ENCODE measurements at regions not wholly inside any gene's neighbourhood (a gene's known extent, or its start where the extent isn't known, plus 50 kb on each side); places are given as distances from the start of the nearest gene placed in this dataset.

DNA sequence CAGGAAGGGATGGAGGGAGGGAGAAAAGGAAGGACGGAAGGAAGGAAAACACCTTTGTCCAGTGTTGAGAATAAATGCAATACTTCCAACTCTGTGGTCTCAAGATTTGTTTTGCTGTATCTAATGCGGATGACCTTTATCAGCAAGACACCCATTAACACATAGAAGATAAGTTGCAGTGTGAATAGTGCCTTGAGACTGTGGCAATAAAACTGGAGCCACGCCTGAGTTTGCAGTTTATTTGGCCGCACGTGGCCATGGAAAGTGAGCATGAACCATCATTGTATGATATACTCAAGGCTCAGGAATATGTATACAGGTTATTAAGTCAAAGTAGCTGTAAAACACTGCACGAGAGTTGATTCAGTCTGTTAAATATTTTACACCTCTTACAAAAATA lies 113.6 kb upstream of the EEA1 start:
- no peak for DNase-seq (ENCODE audit: low read depth in 3 of 3, low spot score in 1 of 3)

DNA sequence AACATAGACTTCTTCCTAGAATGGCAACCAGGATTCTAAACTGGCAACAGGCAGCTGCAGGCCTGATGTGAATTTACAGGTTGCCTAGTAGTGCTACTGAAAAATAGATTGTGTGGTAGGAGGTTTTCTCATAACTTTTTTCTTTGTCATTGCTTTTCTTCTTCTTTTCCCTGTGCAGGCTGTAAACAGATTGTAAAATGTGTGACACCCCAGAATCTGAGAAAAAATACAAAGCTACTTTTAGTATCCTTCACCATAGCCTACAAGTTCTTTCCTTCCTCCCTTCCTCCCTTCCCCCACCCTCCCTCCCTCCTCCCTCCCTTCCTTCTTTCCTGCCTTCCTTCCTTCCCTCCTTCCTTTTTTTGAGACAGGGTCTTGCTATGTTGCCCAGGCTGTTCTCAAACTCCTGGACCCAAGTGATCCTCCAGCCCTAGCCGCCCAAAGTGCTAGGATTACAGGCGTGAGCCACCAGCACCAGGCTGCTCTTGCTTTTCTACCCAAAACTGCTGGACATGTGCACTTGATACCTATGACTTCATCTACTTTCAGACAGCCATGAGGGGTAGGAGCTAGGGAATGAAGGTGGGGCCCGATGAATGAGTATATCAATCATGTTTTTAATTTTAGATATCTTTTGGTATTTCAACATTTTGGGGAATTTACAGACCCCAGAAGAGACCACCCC lies 114.2 kb upstream of the EEA1 start:
- DNase-seq (ENCODE audit: low read depth in 3 of 3, low spot score in 1 of 3), result no peak

DNA sequence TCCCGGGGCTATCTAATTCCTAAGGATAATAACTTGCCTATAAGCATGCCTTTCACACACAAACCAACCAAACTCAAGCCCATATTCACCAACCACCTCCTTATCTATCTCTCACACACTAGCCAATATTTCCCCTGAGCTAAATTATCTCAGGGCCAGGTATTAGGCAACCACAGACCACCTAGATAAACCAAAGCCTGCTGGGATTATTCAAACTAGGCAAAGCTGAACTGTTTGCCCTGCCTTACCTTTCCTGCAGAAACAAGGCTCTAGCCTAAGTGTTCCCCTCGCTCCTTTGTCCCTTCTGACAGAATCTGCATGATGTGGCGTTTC lies 114.7 kb upstream of the EEA1 start:
- DNase-seq (ENCODE audit: low read depth in 3 of 3, low spot score in 1 of 3), result no peak

DNA sequence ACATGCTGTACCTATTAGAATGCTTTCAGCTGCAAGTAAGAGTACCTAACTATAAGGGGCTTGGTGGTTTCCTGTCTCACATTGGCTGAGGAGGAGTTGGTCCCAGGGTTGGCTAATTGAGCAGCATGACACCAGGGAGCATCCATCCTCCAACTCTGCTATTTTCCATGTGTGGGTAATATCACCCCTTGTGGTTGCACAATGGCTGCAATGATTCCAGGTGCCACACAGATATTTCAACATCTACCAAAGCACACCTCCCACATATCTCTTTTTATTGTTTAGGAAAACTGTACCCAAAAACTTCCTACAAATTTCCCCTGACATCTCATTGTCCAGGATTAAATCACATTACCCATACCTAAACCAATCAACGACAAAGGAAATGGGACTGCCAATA lies 118.0 kb upstream of the EEA1 start:
- DNase-seq (ENCODE audit: low read depth in 3 of 3, low spot score in 1 of 3), result no peak

DNA sequence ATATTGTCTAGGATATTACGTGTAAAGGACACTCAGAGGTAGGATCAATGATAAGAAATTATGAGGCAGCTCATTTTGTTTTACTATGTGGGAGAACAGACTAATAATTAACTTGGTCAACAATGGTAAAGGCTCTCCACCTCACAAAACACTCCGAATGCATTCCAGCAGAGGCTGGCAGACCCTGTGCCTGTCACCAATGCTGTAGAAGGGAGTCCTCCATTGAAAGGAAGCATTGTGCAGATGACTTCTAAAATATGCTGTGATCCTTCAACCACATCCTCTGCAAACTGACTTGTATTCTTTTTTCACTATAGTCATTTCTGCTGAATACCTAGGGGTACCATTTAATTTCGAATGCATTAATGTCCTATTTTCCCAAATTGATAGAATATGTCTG lies 119.6 kb upstream of the EEA1 start:
- no peak for DNase-seq (ENCODE audit: low read depth in 3 of 3, low spot score in 1 of 3)

DNA sequence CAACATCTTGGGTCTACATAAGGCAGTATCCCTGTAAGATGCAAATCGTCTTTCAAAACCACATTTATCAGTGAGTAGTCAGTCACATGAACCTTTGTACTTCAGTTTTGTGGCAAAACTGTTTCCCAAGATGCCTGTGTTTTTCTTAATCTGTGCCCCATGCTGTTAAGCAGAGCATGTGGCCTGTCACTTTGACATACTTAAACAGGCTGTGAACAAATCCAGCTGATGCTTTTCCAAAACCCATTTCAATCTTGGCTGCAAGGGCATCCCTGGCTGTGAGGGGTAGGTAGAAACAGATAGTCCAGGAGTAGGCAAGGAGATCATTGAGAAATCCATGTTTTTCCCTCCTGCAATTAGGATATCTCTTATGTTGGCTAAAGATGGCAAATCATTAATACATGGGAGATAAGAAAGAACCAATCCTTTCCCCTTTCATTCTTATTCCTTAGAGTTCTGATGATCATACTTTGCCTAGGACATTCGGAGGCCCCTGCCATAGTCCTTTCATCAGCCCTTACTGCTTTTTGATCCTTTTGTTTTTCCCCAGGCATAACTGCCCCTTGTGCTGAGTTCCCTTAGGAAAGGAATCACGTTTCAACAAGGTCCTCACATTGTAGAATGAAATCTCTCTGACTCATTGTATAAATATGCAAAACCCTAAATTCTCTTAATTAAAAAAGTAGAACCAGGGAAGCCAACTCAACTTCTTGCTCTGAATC lies 121.1 kb upstream of the EEA1 start:
- no peak for DNase-seq (ENCODE audit: low read depth in 3 of 3, low spot score in 1 of 3)

DNA sequence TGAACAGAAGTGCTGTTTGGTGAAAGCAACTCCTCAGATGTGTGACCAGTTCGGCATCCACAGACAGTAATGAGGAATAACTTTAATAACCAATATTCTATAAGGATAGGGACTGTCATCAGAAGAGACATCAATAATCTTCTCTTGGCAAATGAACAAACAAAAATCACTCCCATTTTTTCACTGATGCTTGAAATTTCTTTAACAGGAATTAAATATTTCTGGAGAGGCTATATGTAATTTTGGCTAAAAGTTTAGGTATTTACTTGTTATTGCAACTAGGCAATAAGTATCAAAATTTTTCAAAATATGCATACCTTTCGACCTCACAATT lies 121.6 kb upstream of the EEA1 start:
- no peak for DNase-seq (ENCODE audit: low read depth in 3 of 3, low spot score in 1 of 3)

DNA sequence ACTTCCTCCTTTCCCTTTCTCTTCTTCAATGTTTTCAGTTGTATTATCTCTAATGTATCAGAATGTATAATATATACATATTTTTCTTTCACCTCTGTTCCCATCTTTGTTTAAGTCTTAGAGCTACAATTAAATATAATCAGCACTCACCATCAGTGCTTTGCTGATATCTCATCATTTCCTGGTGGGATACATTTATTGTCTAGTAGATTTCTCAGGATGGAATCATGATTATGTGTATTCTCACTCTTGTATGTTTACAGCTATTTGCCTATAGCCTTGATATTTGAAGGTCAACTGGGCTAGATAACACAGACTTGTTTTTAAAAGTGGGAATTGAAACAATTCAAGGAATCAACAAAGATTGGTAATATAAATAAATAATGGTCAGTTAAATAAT lies 124.9 kb upstream of the EEA1 start:
- DNase-seq (ENCODE audit: low read depth in 3 of 3, low spot score in 1 of 3), result no peak

DNA sequence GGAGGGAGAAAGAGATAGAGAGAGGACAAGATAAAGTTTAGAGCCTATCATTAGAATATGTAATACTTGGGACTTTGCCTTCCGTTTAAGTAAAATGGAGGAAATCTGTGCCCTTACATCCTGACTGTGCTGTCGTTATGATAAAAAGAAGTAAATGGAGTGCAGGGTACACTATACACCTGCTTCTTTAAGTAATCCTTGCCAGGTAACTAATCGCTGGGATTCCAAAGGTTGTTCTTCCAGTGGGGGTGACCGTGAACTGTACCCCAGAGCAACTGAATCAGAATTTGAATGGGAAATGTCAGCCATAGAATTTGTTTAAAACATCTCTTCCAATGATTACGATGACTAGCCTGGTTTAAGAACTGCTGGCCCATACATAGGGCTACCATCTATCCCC lies 126.1 kb upstream of the EEA1 start:
- DNase-seq (ENCODE audit: low read depth in 3 of 3, low spot score in 1 of 3), result no peak

DNA sequence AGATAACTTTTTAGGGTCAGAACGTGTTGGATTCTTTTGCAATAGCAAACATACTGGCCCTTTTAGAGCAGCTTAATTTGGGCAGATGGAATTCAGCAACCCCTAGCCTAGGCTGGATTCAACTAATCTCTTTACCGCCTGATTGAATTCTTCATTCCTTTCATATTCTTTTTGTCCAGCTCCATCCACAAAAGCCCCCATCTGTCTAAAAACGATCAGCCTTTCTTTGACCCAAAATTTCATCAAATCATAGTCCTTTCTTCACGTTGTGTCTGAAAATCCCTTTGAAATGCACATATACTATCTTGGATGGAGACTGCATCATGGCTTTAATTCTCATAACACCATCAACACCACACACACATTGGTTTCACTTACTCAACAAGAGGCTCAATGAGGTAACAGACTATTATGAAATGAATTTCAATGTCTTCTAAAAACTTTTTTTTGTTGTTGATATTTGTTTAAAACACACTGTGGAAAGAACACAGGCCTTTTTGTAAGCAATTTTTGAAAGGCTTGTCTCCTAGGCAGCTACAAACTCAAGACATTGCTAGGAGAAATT lies 128.0 kb upstream of the EEA1 start:
- DNase-seq (ENCODE audit: low read depth in 3 of 3, low spot score in 1 of 3), result no peak

DNA sequence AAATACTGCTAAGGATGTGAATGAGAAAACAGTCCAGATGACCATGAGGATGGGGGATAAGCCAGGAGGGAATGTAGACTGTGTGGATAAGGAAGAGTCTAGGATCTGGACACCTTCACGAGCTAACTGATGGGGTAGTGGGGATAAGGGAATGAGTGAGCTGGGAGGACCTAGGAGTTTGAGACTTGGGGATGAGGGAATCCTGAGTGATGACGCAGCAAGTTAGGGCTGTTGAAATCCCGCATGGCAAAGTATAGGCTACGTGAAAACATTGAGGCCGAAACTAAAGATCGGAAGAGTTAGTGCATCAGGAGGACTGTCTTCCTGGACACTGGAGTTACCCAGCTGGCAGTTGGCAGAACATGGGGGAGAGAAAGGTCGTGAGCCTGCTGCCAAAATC lies 129.2 kb upstream of the EEA1 start:
- no peak for DNase-seq (ENCODE audit: low read depth in 3 of 3, low spot score in 1 of 3)

DNA sequence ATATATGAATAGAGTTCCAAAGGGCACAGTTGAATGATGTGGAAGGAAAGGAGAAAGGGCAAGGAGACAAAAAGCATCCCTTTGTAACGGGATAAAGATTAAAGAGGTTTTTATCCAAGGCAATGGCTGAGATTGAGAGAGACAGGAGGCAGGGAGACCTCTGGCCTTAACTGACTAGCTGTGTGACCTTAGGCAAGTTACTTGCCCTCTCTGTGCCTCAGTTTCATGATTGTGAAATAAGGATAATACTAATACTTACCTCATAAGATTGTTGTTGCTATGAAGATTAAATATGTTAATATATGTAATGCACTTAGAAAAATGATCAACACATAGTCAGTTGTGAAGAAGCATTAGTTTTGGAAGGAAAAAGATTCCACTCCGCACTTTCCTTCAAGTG lies 130.2 kb upstream of the EEA1 start:
- DNase-seq (ENCODE audit: low read depth in 3 of 3, low spot score in 1 of 3), result no peak

DNA sequence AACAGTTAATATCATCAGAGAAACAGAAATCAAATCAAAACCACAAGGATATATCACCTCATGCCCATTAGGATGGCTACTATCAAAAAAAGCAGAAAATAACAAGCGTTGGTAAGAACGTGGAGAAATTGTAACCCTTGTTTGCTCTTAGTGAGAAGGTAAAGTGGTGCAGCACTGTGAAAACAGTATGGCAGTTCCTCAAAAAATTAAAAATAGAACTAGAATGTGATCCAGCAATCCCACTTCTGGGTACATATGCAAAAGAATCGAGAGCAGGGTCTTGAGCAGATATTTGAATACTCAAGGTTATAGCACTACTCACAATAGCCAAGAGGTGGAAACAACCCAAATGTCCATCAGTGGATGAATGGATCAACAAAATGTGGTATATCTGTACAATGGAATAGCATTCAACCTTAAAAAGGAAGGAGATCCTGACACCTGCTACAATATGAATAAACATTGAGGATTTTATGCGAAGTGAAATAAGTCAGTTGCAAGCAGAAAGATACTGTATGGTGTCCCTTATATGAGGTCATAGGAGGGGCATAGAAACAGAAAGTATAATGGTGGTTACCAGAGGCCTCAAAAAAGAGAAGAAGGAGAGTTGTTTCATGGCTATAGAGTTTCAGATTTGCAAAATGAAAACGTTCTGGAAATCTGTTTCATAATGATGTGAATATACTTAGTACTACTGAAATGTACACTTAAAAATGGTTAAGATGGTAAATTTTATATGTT lies 131.0 kb upstream of the EEA1 start:
- no peak for DNase-seq (ENCODE audit: low read depth in 3 of 3, low spot score in 1 of 3)

DNA sequence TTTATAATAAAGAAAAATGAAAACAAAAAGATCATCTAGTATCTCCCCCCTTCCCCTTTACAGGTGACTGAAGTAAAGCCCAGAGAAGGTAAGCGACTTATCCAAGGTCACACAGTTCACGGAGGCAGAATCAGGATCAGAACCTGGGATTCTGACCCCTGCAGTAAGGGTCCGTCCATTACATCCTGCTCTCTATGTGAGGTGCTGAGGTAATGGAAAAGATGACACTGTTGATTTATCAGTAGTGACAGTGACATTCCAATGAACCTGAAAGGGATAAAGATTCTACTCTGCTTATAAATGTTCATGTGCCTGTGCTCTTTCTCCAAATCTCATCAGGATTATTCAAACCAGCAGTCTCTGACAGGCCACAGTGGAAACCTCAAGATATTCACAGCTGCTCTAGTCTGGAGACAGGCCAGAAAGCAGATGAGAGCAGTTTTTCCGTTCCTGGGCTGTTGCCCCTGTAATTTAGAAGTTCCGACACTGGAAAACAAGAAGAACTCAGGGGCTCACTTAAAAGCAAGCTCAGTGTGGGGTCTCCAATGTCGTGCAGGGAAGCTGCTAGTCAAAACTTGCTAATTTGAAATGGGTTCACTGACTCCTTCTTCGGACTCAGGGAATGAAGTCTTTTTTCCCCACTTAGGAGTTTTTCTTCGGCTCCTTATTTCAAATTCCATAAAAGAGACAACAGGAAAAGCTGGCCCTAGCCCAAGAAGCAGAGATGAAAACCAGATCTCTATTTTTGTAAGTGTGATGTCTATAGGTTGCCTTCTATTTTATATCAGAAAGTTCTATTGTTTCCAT lies 131.8 kb upstream of the EEA1 start:
- DNase-seq (ENCODE audit: low read depth in 3 of 3, low spot score in 1 of 3), result no peak

DNA sequence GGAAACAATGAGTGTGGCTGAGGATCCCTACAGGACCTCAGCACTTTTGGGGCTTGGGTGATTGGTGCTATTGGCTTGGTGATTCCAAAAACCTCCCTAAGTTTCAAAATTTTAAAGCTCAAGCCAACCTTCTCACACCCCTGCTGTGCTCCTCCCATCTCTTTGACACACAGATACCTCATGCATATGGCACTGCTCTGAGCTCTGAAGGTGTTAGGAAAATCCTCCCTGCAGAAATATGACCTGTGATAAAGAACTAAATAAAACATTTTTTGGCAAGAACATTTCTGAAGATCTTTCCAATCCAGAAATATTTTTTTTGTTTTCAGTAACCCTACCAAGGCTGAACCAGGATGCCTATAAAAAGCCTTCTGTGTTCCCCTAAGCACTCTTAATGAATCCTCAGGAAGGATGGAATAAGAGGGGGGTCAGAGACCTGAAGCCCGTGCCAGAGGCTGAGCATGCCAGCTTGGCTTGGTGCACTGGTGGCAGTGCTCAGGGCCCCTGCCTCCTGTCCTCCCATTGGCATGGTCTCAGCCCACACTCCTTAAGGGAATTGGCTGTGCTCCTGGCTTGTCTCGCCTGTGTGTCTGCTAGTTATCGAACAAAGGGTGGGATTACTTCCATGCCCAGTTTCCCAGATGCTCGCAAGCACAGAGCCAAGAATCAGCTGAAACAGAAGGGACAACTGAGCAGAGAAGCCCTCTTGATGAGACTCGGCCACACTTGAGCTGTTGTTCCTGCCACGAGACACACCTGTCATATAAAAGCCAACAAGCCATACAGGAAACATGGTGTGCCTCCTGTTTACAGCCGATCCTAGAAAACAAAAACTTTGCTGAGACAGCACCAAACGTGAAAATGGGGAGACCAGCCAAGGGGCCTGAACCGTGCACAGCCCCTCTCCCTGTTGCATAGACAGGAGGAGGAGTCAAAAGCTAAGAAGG lies 132.7 kb upstream of the EEA1 start:
- DNase-seq (ENCODE audit: low read depth in 3 of 3, low spot score in 1 of 3), result no peak

DNA sequence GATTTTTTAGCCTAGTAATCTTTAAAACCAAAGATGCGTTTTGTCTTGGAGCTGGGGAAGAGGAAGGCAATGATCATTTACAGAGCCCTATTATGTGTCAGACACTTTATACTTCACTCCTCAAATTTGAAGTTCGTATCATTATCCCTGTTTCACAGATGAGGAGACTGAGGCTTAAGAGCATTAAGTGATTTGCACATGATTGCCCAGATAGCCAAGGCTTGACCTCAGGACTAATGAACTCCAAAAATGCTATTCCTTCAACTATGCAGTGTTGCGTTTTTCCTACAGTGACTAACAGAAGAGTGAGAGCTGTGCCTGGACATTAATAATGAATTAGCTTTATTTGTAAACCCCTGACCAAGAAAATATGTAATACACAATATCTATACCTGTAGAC lies 136.8 kb upstream of the EEA1 start:
- no peak for DNase-seq (ENCODE audit: low read depth in 3 of 3, low spot score in 1 of 3)

DNA sequence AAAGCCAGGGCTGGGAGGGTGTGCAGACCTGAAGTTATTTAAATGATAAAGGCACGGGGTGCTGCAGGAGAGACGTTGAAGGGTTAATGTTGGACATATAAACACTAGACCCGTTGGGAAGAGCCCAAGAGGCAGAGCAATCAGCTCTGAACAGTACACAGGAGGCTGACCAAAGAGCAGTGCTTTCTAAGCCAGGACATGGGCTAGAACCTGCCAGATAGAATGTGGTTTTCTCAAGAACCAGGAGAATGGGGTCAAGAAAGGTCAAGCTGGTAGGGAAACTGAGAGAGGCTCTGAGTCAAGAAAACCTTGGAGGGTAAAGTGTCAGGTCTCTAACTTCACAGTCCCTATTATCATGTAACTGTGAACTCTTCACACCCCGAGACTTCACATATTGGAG lies 143.2 kb upstream of the EEA1 start:
- no peak for DNase-seq (ENCODE audit: low read depth in 3 of 3, low spot score in 1 of 3)

DNA sequence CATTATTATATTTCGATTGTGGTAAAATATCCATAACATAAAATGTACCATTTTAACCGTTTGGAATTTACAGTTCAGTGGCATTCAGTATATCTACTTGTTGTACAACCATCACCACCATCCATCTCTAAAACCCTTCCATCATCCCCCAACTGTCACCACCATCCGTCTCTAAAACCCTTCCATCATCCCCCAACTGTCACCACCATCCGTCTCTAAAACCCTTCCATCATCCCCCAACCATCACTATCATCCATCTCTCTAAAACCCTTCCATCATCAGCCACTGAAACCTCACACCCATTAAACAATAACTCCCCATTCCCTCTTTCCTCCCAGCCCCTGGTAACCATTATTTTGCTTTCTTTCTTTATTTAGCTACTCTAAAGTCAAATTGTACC lies 144.2 kb upstream of the EEA1 start:
- DNase-seq (ENCODE audit: low read depth in 3 of 3, low spot score in 1 of 3), result no peak

DNA sequence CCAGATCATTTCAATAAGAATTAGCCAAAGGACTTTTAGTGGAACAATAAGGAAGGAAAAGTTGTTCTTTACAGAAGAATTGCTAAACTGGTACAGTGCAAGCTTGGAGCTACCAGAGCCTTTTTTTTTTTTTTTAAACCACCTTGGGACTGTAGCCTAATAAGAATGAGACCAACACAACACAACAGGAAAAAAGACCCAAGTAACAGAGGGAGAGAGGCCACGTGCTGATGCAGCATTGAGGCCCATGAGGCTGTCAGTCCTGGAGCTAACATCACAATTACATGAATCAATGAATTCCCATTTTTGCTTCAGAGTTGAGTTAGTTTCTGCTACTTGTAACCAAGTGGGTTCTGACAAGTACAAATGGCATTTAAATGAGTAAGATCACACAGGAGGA lies 149.0 kb upstream of the EEA1 start:
- no peak for DNase-seq (ENCODE audit: low read depth in 3 of 3, low spot score in 1 of 3)

DNA sequence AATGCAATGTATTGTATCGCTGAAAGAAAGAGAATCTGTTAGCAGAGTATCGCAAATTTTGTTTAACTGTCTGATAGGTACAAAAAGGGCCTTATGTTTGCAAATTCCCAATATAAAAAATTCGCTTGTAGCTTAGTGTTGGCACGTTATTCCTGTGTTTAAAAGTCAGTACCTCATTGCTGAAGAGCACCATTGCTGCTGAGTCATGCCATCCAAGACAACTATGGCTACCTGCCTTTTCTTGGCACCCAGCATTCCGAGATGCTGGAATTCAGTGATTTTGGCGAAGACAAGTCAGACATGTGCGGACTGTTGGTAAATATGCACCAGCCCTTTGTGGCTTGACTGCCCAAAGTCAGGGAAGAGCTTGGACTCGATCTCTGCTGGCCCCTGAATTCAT lies 149.5 kb upstream of the EEA1 start:
- no peak for DNase-seq (ENCODE audit: low read depth in 3 of 3, low spot score in 1 of 3)

DNA sequence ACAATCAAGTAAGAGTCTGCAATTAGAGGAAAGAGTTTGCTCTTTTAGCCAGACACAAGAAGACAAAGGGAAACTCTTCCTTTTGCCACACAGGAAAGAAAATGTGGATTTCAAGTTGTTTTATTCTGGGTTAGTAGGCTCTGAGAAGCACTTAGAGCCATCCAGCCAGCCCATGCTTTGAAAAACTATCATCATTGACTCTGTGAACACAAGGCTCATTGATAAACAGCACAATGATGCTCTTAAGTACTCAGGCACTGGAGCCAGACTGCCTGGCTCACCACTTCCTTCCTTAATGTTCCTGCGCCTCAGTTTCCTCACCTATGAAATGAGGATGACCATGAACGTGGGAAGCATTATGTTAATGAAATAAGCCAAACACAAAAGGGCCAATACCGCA lies 150.2 kb upstream of the EEA1 start:
- DNase-seq (ENCODE audit: low read depth in 3 of 3, low spot score in 1 of 3), result no peak
